ENCODE measurements at regions not wholly inside any gene's neighbourhood (a gene's known extent, or its start where the extent isn't known, plus 50 kb on each side); places are given as distances from the start of the nearest gene placed in this dataset.

- DNase-seq, result no peak
These were observed 53.1 kb downstream of the CH25H start for GRCh38 chr10:89153971-89154370.

GRCh38 chr10:89153116-89153515, 54.0 kb downstream of the CH25H start:
- DNase-seq, result no peak

GRCh38 chr10:89151857-89152256, 55.3 kb downstream of the CH25H start:
- DNase-seq, result peak in 1 of 3 experiments; percentile 2

GRCh38 chr10:89148061-89148460, 59.1 kb downstream of the CH25H start:
- DNase-seq, result no peak

- no peak for DNase-seq
These were observed 59.9 kb downstream of the CH25H start for GRCh38 chr10:89147256-89147655.

- no peak for DNase-seq
These were observed 62.3 kb downstream of the CH25H start for GRCh38 chr10:89144836-89145235.

GRCh38 chr10:89142590-89142989, 64.5 kb downstream of the CH25H start:
- no peak for DNase-seq

GRCh38 chr10:89138755-89139490, 68.2 kb downstream of the CH25H start:
- DNase-seq, result no peak

- no peak for DNase-seq
These were observed 72.2 kb downstream of the CH25H start for GRCh38 chr10:89134963-89135362.

GRCh38 chr10:89129911-89130310, 77.2 kb downstream of the CH25H start:
- no peak for DNase-seq

- DNase-seq, result no peak
These were observed 84.6 kb downstream of the CH25H start for GRCh38 chr10:89122433-89123051.

GRCh38 chr10:89121764-89122020, 85.4 kb downstream of the CH25H start:
- no peak for DNase-seq

GRCh38 chr10:89120931-89121763, 86.0 kb downstream of the CH25H start:
- DNase-seq, result no peak

GRCh38 chr10:89119651-89120050, 87.5 kb downstream of the CH25H start:
- DNase-seq, result peak in 1 of 3 experiments; percentile 3

- DNase-seq, result peak in 1 of 3 experiments; percentile 13
These were observed 89.0 kb downstream of the CH25H start for GRCh38 chr10:89118091-89118490.

- no peak for DNase-seq
These were observed 91.1 kb downstream of the CH25H start for GRCh38 chr10:89115876-89116627.

GRCh38 chr10:89114846-89115625, 92.1 kb downstream of the CH25H start:
- DNase-seq, result no peak

GRCh38 chr10:89102735-89103134, 104.4 kb downstream of the CH25H start:
- DNase-seq, result no peak

- DNase-seq, result no peak
These were observed 105.2 kb downstream of the CH25H start for GRCh38 chr10:89101943-89102342.

- no peak for DNase-seq
These were observed 106.4 kb downstream of the CH25H start for GRCh38 chr10:89100680-89101079.

- no peak for DNase-seq
These were observed 106.6 kb downstream of the FAS start for GRCh38 chr10:89097226-89097625.

- DNase-seq, result no peak
These were observed 105.2 kb downstream of the FAS start for GRCh38 chr10:89095701-89096391.
